Transverse colon (tissue), 4 donors: ENCODE measurements at regions not wholly inside any gene's neighbourhood (a gene's known extent, or its start where the extent isn't known, plus 50 kb on each side); places are given as distances from the start of the nearest gene placed in this dataset.

Experiments used
- DNase-seq: peaks from one replicate; pipeline ENCODE4 v3.0.0-alpha.2; 2019
- H3K27ac ChIP-seq, 4 donors: fragments of 200-600 bp; sonication (generic); 2 replicates each; pipeline ENCODE4 v1.5.1; 2016 to 2018; ENCODE audit warnings: inconsistent platforms in 4 of 4
- H3K27me3 ChIP-seq: fragments of 200-600 bp; sonication (generic); 2 replicates; pipeline ENCODE4 v1.5.1; 2017; ENCODE audit warnings: inconsistent platforms
- H3K36me3 ChIP-seq, 4 donors: fragments of 200-600 bp; sonication (generic); 2 replicates each; pipeline ENCODE4 v1.5.1; 2017 to 2019; ENCODE audit warnings: inconsistent platforms in 4 of 4
- H3K4me1 ChIP-seq, 4 donors: fragments of 200-600 bp; sonication (generic); 2 replicates each; pipeline ENCODE4 v1.5.1; 2017 to 2020; ENCODE audit warnings: inconsistent platforms in 4 of 4
- H3K4me3 ChIP-seq, 4 donors: fragments of 200-600 bp; sonication (generic); 1 replicate in 1 of 4; 2 replicates in 3 of 4; pipeline versions ENCODE4 v1.5.1 to v1.6.1; 2017 to 2019; ENCODE audit warnings: inconsistent platforms in 4 of 4
- H3K9me3 ChIP-seq, 2 donors: fragments of 200-600 bp; sonication (generic); 2 replicates each; pipeline ENCODE4 v1.5.1; 2017 to 2019; ENCODE audit warnings: inconsistent platforms in 2 of 2
- EP300 ChIP-seq: sonication (generic); formaldehyde crosslinking; IDR thresholded peaks from one replicate; pipeline ENCODE4 v1.6.1; 2017; ENCODE audit warnings: antibody characterized with exemption, low read depth
- POLR2A ChIP-seq: fragments of 450-650 bp; IDR thresholded peaks from one replicate; pipeline ENCODE4 v1.6.1; 2016; ENCODE audit warnings: antibody characterized with exemption, mild to moderate bottlenecking, moderate library complexity
- POLR2AphosphoS5 ChIP-seq, 3 donors: sonication (generic); formaldehyde crosslinking; IDR thresholded peaks; one replicate each; pipeline ENCODE4 v1.6.1; 2016; ENCODE audit warnings: antibody characterized with exemption in 3 of 3
- WGBS, 2 donors: methylation state at CpG; one replicate each; pipeline ENCODE4 v1.1.5; 2018; ENCODE audit warnings: low coverage in 1 of 2; 5-methylcytosine and 5-hydroxymethylcytosine counted together
- in situ Hi-C, 4 donors: fragments of 200-750 bp; cut with MboI; loops; one replicate each; pipeline versions ENCODE4 v1.15.0 to v1.15.1; 2017; ENCODE audit warnings: low sequenced_read_pairs in 3 of 4, low pct_ligation_motif_present in 1 of 4, low pct_unique_long_range_greater_than_20kb in 1 of 4
- intact Hi-C: fragments of 100-400 bp; cut with DNase I; formaldehyde crosslinking; loops from one replicate; pipeline ENCODE4 v1.15.1; 2023; ENCODE audit warnings: low total_unique reads
- TF ChIP-seq, protein P1 (sequence below), 5 experiments: fragments of 200-600 bp in 3 of 5; fragments of 450-650 bp in 2 of 5; sonication (generic) in 3 of 5; IDR thresholded peaks; 1 replicate in 2 of 5; 2 replicates in 3 of 5; pipeline ENCODE4 v1.5.1; 2016 to 2017; ENCODE audit warnings: antibody characterized with exemption in 5 of 5, inconsistent platforms in 3 of 5, mild to moderate bottlenecking in 2 of 5, moderate library complexity in 1 of 5

DNA sequence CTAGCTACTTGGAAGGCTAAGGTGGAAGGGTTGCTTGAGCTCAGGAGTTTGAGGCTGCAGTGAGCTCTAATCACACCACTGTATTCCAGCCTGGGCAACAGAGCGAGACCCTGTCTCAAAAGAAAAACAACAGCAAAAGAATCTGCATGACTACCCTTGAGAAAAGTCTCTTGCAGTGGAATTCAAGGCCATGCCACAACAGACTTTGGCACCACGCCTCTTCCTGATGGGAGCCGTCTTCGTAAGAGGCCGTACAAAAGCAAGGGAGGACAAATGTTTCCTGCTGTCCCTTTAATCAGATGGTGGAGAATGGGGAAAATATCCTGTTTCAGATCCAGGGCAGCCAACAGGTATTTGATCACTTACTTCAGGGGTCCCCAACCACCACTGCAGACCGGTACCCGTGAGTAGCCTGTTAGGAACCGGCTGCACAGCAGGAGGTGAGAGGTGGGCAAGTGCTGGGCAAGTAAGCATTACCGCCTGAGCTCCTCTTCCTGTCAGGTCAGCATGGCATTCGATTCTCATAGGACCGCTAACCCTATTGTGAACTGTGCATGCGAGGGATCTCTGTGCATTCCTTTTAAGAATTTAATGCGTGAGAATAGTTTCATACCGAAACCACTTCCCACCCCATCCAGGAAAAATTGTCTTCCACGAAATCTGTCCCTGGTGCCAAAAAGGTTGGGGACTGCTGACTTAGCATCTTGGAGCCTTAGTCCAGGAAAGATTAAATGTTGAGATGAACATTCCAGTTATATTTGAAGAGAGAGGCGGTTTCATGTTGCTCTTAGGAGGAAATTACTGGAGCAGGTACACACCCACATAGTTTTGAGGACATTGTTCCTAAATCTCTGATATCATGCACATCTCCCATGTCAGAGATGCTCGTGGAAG, 94.4 kb upstream of the XPO1 start:
- WGBS, 2 donors, result 73 to 77% methylated on average over 6 to 17 of the region's 17 CpGs
- Histone ChIP-seq H3K36me3 (no peaks in the 10 kb centered on the region), H3K9me3 (no peaks in the 10 kb centered on the region), H3K27me3 (no peaks in the 10 kb centered on the region), H3K4me1 (peaks cover 0 to 11% (median 2%) of the 10 kb centered on the region in 4 donors), H3K4me3 (no peak overlapping the region), H3K27ac (no peak overlapping the region)
- intact Hi-C loops (no loop called here), in situ Hi-C loops (no loop called here)
- TF ChIP-seq POLR2A (no peak), POLR2AphosphoS5 (IDR thresholded peaks at IDR 0.05) (no peak), EP300 (no peak)
- TF ChIP-seq, protein P1, sequence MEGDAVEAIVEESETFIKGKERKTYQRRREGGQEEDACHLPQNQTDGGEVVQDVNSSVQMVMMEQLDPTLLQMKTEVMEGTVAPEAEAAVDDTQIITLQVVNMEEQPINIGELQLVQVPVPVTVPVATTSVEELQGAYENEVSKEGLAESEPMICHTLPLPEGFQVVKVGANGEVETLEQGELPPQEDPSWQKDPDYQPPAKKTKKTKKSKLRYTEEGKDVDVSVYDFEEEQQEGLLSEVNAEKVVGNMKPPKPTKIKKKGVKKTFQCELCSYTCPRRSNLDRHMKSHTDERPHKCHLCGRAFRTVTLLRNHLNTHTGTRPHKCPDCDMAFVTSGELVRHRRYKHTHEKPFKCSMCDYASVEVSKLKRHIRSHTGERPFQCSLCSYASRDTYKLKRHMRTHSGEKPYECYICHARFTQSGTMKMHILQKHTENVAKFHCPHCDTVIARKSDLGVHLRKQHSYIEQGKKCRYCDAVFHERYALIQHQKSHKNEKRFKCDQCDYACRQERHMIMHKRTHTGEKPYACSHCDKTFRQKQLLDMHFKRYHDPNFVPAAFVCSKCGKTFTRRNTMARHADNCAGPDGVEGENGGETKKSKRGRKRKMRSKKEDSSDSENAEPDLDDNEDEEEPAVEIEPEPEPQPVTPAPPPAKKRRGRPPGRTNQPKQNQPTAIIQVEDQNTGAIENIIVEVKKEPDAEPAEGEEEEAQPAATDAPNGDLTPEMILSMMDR (IDR thresholded peaks at IDR 0.05), result no peak
- DNase-seq, result no peak

DNA sequence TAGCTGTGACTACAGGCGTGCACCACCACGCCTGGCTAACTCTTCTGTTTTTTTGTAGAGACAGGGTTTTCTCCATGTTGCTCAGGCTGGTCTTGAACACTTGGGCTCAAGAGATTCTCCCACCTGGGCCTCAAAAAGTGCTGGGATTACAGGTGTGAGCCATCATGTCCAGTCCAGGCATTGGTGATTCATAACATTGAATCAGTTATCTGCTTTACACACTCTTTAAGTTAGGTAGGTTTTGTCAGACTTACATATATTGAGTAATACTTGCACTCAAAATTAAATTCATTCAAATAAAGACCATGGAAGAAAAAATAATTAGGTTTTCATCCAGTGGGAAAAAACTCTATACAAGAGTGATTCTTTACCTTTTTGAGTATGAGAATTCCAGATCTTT, 93.2 kb upstream of the XPO1 start:
- H3K27ac ChIP-seq, result no peak overlapping the region
- no peaks in the 10 kb centered on the region for H3K36me3 ChIP-seq
- no peak for DNase-seq
- no peak overlapping the region for H3K4me3 ChIP-seq
- no peaks in the 10 kb centered on the region for H3K9me3 ChIP-seq
- no peaks in the 10 kb centered on the region for H3K27me3 ChIP-seq
- 85 to 90% methylated on average over 2 of the region's 2 CpGs for WGBS, 2 donors
- intact Hi-C loops, result no loop called here
- in situ Hi-C loops, result no loop called here
- peaks cover 0 to 11% (median 2%) of the 10 kb centered on the region in 4 donors for H3K4me1 ChIP-seq
- TF ChIP-seq POLR2A (no peak), EP300 (no peak), POLR2AphosphoS5 (IDR thresholded peaks at IDR 0.05) (no peak)

DNA sequence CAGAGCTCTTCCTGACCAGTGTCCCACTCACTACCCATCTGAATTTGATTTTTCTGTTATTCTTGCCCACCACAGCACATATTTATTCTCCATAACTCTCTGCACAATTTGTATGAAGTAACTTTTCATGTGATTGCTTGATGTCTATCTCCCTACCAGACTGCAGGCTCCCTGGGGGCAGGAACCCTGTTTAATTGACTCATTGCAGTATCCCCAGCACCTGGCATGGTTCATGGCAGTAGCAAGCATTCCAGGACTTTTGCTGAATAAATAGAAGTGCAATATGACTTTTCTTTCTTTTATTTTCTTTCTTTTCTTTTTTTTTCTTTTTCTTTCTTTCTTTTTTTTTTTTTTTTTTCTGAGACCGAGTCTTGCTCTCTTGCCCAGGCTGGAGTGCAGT, 88.7 kb upstream of the XPO1 start:
- no peak for DNase-seq
- TF ChIP-seq POLR2AphosphoS5 (IDR thresholded peaks at IDR 0.05) (no peak), POLR2A (no peak), EP300 (no peak)
- TF ChIP-seq, protein P1 (IDR thresholded peaks at IDR 0.05), result no peak
- H3K36me3 ChIP-seq, result no peaks in the 10 kb centered on the region
- no peak overlapping the region for H3K4me3 ChIP-seq
- H3K4me1 ChIP-seq, result peaks cover 0 to 11% (median 2%) of the 10 kb centered on the region in 4 donors
- no peak overlapping the region for H3K27ac ChIP-seq
- H3K27me3 ChIP-seq, result no peaks in the 10 kb centered on the region
- WGBS, 2 donors, result 100% methylated on average over 1 of the region's 1 CpG; no CpG with 5 or more reads in 1 of the 2 donors
- intact Hi-C loops (no loop called here), in situ Hi-C loops (no loop called here)
- no peaks in the 10 kb centered on the region for H3K9me3 ChIP-seq

DNA sequence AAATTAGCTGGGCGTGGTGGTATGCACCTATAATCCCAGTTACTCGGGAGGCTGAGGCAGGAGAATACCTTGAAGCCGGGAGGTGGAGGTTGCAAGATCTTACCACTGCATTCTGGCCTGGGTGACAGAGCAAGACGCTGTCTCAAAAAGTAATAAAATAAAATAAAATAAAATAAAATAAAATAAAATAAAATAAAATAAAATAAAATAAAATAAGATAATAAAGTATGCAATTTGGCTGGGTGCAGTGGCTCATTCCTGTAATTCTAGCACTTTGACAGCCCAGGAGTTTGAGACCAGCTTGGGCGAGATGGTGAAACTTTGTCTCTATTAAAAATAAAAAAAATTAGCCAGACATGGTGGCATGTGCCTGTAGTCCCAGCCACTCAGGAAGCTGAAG, 85.6 kb upstream of the XPO1 start:
- Histone ChIP-seq H3K27ac (no peak overlapping the region), H3K27me3 (no peaks in the 10 kb centered on the region), H3K4me1 (no peaks in the 10 kb centered on the region), H3K36me3 (no peaks in the 10 kb centered on the region), H3K9me3 (no peaks in the 10 kb centered on the region), H3K4me3 (no peak overlapping the region)
- no peak for DNase-seq
- 91 to 94% methylated on average over 1 to 5 of the region's 5 CpGs for WGBS, 2 donors
- TF ChIP-seq POLR2AphosphoS5 (IDR thresholded peaks at IDR 0.05) (no peak), EP300 (no peak), POLR2A (no peak)
- TF ChIP-seq, protein P1 (IDR thresholded peaks at IDR 0.05), result no peak
- intact Hi-C loops (loop anchor here (2.0 kb wide), 1 partner anchor 45 kb away; no protein-coding TSS in a partner anchor), in situ Hi-C loops (no loop called here)
